SK-N-SH (cell line): ENCODE measurements at regions not wholly inside any gene's neighbourhood (a gene's known extent, or its start where the extent isn't known, plus 50 kb on each side); places are given as distances from the start of the nearest gene placed in this dataset.

Experiments used
- CTCF ChIA-PET: fragments of 300-600, 350-600 bp; formaldehyde crosslinking; extraction: SDS; loops from one replicate; lab custom pipeline; 2021; lab: Yijun Ruan, JAX
- POLR2A ChIA-PET: fragments of 350-600 bp; sonication (Branson Sonifier 250); formaldehyde crosslinking; extraction: SDS; loops from one replicate; lab custom pipeline; 2020; ENCODE audit warnings: antibody characterized with exemption, inconsistent platforms; lab: Yijun Ruan, JAX
- DNase-seq: peaks from one replicate; pipeline ENCODE4 v3.0.0; 2012
- H2AFZ ChIP-seq: fragments of 200-600 bp; sonication (generic); 2 replicates; pipeline ENCODE4 v1.8.1; 2016; ENCODE audit warnings: antibody characterized with exemption, mild to moderate bottlenecking, low read depth
- H3F3A ChIP-seq: fragments of 200-600 bp; sonication (generic); replicated peaks from 2 replicates; pipeline ENCODE3; 2016; ENCODE audit warnings: antibody characterized with exemption, mild to moderate bottlenecking; ENCODE audit not compliant: insufficient read depth
- H3K27ac ChIP-seq, 2 experiments: fragments of 200-500 bp in 1 of 2; fragments of 200-600 bp in 1 of 2; sonication (Bioruptor generic) in 1 of 2; sonication (generic), shearing (Covaris generic) in 1 of 2; 2 replicates each; pipeline versions ENCODE4 v1.5.1 to v1.6.1; 2014 to 2016; ENCODE audit warnings: low read depth in 2 of 2, inconsistent platforms in 1 of 2, low read length in 1 of 2, mild to moderate bottlenecking in 1 of 2, mixed read lengths in 1 of 2
- H3K27me3 ChIP-seq: fragments of 200-600 bp; sonication (generic), shearing (Covaris generic); 2 replicates; pipeline ENCODE4 v1.6.1; 2016; ENCODE audit warnings: mixed run types; ENCODE audit not compliant: insufficient read depth
- H3K36me3 ChIP-seq, 2 experiments: fragments of 200-500 bp in 1 of 2; fragments of 200-600 bp in 1 of 2; sonication (Bioruptor generic) in 1 of 2; sonication (generic) in 1 of 2; replicated peaks in 1 of 2; 2 replicates each; pipeline versions ENCODE3 to v1.5.1; 2014 to 2016; ENCODE audit warnings: low read length in 1 of 2, mild to moderate bottlenecking in 1 of 2; ENCODE audit not compliant: insufficient read depth in 2 of 2, control insufficient read depth in 1 of 2
- H3K4me1 ChIP-seq, 2 experiments: fragments of 200-500 bp in 1 of 2; fragments of 200-600 bp in 1 of 2; sonication (Bioruptor generic) in 1 of 2; sonication (generic), shearing (Covaris generic) in 1 of 2; 2 replicates each; pipeline versions ENCODE4 v1.5.1 to v1.6.1; 2014 to 2016; ENCODE audit warnings: low read depth in 1 of 2, low read length in 1 of 2, mixed run types in 1 of 2; ENCODE audit not compliant: insufficient read depth in 2 of 2, control insufficient read depth in 1 of 2
- H3K4me2 ChIP-seq: fragments of 200-600 bp; sonication (generic), shearing (Covaris generic); 2 replicates; pipeline ENCODE4 v1.6.1; 2017; ENCODE audit warnings: mixed run types
- H3K4me3 ChIP-seq, 2 experiments: fragments of 200-500 bp in 1 of 2; fragments of 200-600 bp in 1 of 2; sonication (Bioruptor generic) in 1 of 2; sonication (generic), shearing (Covaris generic) in 1 of 2; 2 replicates each; pipeline versions ENCODE4 v1.5.1 to v1.8.1; 2014 to 2016; ENCODE audit warnings: low read depth in 2 of 2, inconsistent platforms in 1 of 2, low read length in 1 of 2, mild to moderate bottlenecking in 1 of 2, mixed read lengths in 1 of 2, moderate library complexity in 1 of 2
- H3K79me2 ChIP-seq: fragments of 200-600 bp; sonication (generic); 2 replicates; pipeline ENCODE4 v1.8.1; 2017; ENCODE audit warnings: mild to moderate bottlenecking; ENCODE audit not compliant: insufficient read depth
- H3K9ac ChIP-seq: fragments of 200-600 bp; sonication (generic); 2 replicates; pipeline ENCODE4 v1.6.1; 2017; ENCODE audit warnings: mixed run types
- H3K9me2 ChIP-seq: fragments of 200-600 bp; sonication (generic); 2 replicates; pipeline ENCODE4 v1.6.1; 2017; ENCODE audit warnings: mixed run types
- H3K9me3 ChIP-seq: fragments of 200-600 bp; sonication (generic); 2 replicates; pipeline ENCODE4 v1.6.1; 2017; ENCODE audit warnings: mixed run types, mild to moderate bottlenecking, moderate library complexity
- H4K20me1 ChIP-seq: fragments of 200-600 bp; sonication (generic); 2 replicates; pipeline ENCODE4 v1.6.1; 2017; ENCODE audit warnings: mild to moderate bottlenecking, mixed run types; ENCODE audit not compliant: insufficient read depth
- EP300 ChIP-seq, 2 experiments: IDR thresholded peaks; 2 replicates each; pipeline versions ENCODE4 v1.4.0 to v1.6.1; 2012; ENCODE audit warnings: borderline replicate concordance in 1 of 2, low read depth in 1 of 2, low read length in 1 of 2
- MXI1 ChIP-seq: IDR thresholded peaks from 2 replicates; pipeline ENCODE4 v1.6.1; 2012; ENCODE audit warnings: mild to moderate bottlenecking, low read depth, low read length, improper control_type of control experiment
- POLR2AphosphoS5 ChIP-seq: IDR thresholded peaks from 2 replicates; pipeline ENCODE4 v1.6.1; 2012; ENCODE audit warnings: low read depth, low read length
- RXRA ChIP-seq: IDR thresholded peaks from 2 replicates; pipeline ENCODE4 v1.4.0; 2012; ENCODE audit warnings: low read depth, mild to moderate bottlenecking, borderline replicate concordance
- SIN3A ChIP-seq: IDR thresholded peaks from 2 replicates; pipeline ENCODE4 v1.6.1; 2012; ENCODE audit warnings: low read depth, mild to moderate bottlenecking, low read length, moderate library complexity, borderline replicate concordance
- TCF12 ChIP-seq: IDR thresholded peaks from 2 replicates; pipeline ENCODE4 v1.4.0; 2012
- YY1 ChIP-seq: IDR thresholded peaks from 2 replicates; pipeline ENCODE4 v1.4.0; 2012; ENCODE audit warnings: low read depth, mild to moderate bottlenecking
- WGBS: methylation state at CpG from one replicate; pipeline ENCODE4 v1.1.6; 2017; ENCODE audit warnings: low lambda C conversion rate; 5-methylcytosine and 5-hydroxymethylcytosine counted together
- TF ChIP-seq, protein P1 (sequence below): IDR thresholded peaks from 2 replicates; pipeline ENCODE4; 2012
- TF ChIP-seq, protein P2 (sequence below): IDR thresholded peaks from 2 replicates; pipeline ENCODE4 v1.4.0; 2012; ENCODE audit warnings: low read depth
- TF ChIP-seq, protein P3 (sequence below): IDR thresholded peaks from 2 replicates; pipeline ENCODE4 v1.6.1; 2012; ENCODE audit warnings: mild to moderate bottlenecking, low read depth, low read length, moderate library complexity
- TF ChIP-seq, protein P4 (sequence below): fragments of 200-600 bp; sonication (generic); IDR thresholded peaks from 2 replicates; pipeline ENCODE4 v1.6.1; 2017; ENCODE audit warnings: antibody characterized with exemption, mild to moderate bottlenecking, moderate library complexity

DNA sequence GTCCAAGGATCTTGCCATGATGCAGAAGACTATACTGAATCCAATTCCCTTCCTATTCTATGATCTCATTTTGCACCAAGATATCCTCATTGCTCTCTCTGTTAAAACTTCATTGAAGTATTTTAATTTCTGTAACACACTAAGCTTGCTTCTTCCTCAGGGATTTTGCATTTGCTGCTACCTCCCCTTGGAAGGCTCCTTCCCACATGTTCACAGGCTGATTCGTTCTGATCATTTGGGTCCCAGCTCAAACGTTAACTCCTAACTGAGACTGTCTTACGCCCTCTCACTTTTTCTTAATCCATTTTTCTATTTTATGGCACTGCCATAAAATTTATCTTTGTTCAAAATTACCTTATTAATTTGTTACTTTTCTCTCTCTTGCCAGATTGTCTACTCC is 713.0 kb upstream of the LRRC4C start:
- Histone ChIP-seq H3K4me3 (no peak overlapping the region), H2AFZ (no peak overlapping the region), H3K9ac (no peak overlapping the region)
- TF ChIP-seq, protein P1, sequence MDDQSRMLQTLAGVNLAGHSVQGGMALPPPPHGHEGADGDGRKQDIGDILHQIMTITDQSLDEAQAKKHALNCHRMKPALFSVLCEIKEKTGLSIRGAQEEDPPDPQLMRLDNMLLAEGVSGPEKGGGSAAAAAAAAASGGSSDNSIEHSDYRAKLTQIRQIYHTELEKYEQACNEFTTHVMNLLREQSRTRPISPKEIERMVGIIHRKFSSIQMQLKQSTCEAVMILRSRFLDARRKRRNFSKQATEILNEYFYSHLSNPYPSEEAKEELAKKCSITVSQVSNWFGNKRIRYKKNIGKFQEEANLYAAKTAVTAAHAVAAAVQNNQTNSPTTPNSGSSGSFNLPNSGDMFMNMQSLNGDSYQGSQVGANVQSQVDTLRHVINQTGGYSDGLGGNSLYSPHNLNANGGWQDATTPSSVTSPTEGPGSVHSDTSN, result no peak
- TF ChIP-seq POLR2AphosphoS5 (no peak), SIN3A (no peak), TCF12 (no peak), MXI1 (no peak), RXRA (no peak), EP300 (IDR thresholded peaks at IDR 0.05; ENCODE audit: borderline replicate concordance in 1 of 2, low read depth in 1 of 2, low read length in 1 of 2) (no peak), YY1 (no peak)
- TF ChIP-seq, protein P2, sequence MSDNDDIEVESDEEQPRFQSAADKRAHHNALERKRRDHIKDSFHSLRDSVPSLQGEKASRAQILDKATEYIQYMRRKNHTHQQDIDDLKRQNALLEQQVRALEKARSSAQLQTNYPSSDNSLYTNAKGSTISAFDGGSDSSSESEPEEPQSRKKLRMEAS, result no peak
- TF ChIP-seq, protein P3, sequence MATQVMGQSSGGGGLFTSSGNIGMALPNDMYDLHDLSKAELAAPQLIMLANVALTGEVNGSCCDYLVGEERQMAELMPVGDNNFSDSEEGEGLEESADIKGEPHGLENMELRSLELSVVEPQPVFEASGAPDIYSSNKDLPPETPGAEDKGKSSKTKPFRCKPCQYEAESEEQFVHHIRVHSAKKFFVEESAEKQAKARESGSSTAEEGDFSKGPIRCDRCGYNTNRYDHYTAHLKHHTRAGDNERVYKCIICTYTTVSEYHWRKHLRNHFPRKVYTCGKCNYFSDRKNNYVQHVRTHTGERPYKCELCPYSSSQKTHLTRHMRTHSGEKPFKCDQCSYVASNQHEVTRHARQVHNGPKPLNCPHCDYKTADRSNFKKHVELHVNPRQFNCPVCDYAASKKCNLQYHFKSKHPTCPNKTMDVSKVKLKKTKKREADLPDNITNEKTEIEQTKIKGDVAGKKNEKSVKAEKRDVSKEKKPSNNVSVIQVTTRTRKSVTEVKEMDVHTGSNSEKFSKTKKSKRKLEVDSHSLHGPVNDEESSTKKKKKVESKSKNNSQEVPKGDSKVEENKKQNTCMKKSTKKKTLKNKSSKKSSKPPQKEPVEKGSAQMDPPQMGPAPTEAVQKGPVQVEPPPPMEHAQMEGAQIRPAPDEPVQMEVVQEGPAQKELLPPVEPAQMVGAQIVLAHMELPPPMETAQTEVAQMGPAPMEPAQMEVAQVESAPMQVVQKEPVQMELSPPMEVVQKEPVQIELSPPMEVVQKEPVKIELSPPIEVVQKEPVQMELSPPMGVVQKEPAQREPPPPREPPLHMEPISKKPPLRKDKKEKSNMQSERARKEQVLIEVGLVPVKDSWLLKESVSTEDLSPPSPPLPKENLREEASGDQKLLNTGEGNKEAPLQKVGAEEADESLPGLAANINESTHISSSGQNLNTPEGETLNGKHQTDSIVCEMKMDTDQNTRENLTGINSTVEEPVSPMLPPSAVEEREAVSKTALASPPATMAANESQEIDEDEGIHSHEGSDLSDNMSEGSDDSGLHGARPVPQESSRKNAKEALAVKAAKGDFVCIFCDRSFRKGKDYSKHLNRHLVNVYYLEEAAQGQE, result no peak
- TF ChIP-seq, all 33 proteins: peak for 0
- WGBS, result 10% methylated on average over 3 of the region's 3 CpGs
- Histone ChIP-seq H4K20me1 (no peaks in the 10 kb centered on the region), H3K9me2 (no peaks in the 10 kb centered on the region), H3K4me1 (no peaks in the 10 kb centered on the region), H3K27ac (no peak overlapping the region), H3K36me3 (no peaks in the 10 kb centered on the region), H3K27me3 (no peaks in the 10 kb centered on the region), H3F3A (no peaks in the 10 kb centered on the region), H3K79me2 (no peaks in the 10 kb centered on the region), H3K4me2 (no peak overlapping the region), H3K9me3 (0 out of 2 replicates have a peak, but pooled peaks cover 6% of the 10 kb centered on the region)
- ChIA-PET CTCF (no interaction called here), POLR2A (no interaction called here)
- DNase-seq, result no peak

DNA sequence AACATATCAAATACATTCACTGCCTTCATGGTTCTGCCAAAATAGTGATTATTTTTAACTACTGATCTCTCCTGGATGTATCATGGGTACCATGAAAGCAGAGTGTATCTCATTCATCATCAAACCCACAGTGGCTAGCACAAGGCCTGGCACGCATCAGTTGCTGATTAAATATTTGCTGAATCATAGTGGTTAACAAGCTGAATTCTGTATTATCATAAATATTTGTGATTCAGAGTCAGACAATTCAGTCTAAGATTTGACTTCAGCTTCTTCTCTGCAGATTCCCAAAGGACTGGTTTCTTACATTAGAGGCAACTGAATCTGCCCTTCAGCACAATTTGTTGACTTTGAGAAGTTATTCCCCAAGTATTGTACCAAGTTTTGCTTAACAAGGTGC is 715.8 kb upstream of the LRRC4C start:
- no peaks in the 10 kb centered on the region for H4K20me1 ChIP-seq
- H3K27ac ChIP-seq, result no peak overlapping the region
- H3K36me3 ChIP-seq, result no peaks in the 10 kb centered on the region
- ChIA-PET POLR2A (no interaction called here), CTCF (no interaction called here)
- TF ChIP-seq, protein P4, sequence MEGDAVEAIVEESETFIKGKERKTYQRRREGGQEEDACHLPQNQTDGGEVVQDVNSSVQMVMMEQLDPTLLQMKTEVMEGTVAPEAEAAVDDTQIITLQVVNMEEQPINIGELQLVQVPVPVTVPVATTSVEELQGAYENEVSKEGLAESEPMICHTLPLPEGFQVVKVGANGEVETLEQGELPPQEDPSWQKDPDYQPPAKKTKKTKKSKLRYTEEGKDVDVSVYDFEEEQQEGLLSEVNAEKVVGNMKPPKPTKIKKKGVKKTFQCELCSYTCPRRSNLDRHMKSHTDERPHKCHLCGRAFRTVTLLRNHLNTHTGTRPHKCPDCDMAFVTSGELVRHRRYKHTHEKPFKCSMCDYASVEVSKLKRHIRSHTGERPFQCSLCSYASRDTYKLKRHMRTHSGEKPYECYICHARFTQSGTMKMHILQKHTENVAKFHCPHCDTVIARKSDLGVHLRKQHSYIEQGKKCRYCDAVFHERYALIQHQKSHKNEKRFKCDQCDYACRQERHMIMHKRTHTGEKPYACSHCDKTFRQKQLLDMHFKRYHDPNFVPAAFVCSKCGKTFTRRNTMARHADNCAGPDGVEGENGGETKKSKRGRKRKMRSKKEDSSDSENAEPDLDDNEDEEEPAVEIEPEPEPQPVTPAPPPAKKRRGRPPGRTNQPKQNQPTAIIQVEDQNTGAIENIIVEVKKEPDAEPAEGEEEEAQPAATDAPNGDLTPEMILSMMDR, result no peak
- no peak for TF ChIP-seq POLR2AphosphoS5
- H3K9me3 ChIP-seq, result 0 out of 2 replicates have a peak, but pooled peaks cover 4% of the 10 kb centered on the region
- H3F3A ChIP-seq, result no peaks in the 10 kb centered on the region
- DNase-seq, result no peak
- H3K4me1 ChIP-seq, result no peaks in the 10 kb centered on the region
- H3K9me2 ChIP-seq, result no peaks in the 10 kb centered on the region
- no peak overlapping the region for H2AFZ ChIP-seq
- no peak overlapping the region for H3K4me2 ChIP-seq
- H3K9ac ChIP-seq, result no peak overlapping the region
- H3K27me3 ChIP-seq, result no peaks in the 10 kb centered on the region
- WGBS, result 24% methylated on average over 1 of the region's 1 CpG
- no peak overlapping the region for H3K4me3 ChIP-seq
- no peaks in the 10 kb centered on the region for H3K79me2 ChIP-seq
